H1 (cell line): ENCODE measurements at regions not wholly inside any gene's neighbourhood (a gene's known extent, or its start where the extent isn't known, plus 50 kb on each side); places are given as distances from the start of the nearest gene placed in this dataset.

Source experiments
- BRCA1 ChIP-seq: IDR thresholded peaks from 2 replicates; pipeline ENCODE4 v1.6.1; 2012; ENCODE audit warnings: low read depth, low read length, improper control_type of control experiment
- CTCF ChIP-seq, 3 experiments: IDR thresholded peaks; 1 replicate in 2 of 3; 2 replicates in 1 of 3; pipeline versions ENCODE4 v1.5.1 to v1.6.1; 2011; ENCODE audit warnings: low read length in 3 of 3, mild to moderate bottlenecking in 3 of 3, inconsistent platforms in 2 of 3, low read depth in 1 of 3, moderate library complexity in 1 of 3; ENCODE audit not compliant: insufficient read depth in 1 of 3; ENCODE audit errors: control extremely low read depth in 1 of 3
- EZH2 ChIP-seq: fragments of 200-600 bp; sonication (generic); IDR thresholded peaks from 2 replicates; pipeline ENCODE4 v1.7.1; 2012; ENCODE audit warnings: low read depth, mild to moderate bottlenecking, moderate library complexity, low read length, inconsistent platforms; ENCODE audit not compliant: severe bottlenecking
- HDAC2 ChIP-seq, 2 experiments: fragments of 300-600 bp in 1 of 2; sonication (generic) in 1 of 2; IDR thresholded peaks; 2 replicates each; pipeline ENCODE4 v1.6.1; 2011 to 2012; ENCODE audit warnings: low read depth in 2 of 2, low read length in 2 of 2, mild to moderate bottlenecking in 2 of 2, moderate library complexity in 2 of 2, borderline replicate concordance in 1 of 2, inconsistent platforms in 1 of 2
- NANOG ChIP-seq: IDR thresholded peaks from 2 replicates; pipeline ENCODE4 v1.6.1; 2011; ENCODE audit warnings: low read length, low read depth, mild to moderate bottlenecking, inconsistent platforms; ENCODE audit not compliant: insufficient read depth, poor library complexity, severe bottlenecking
- POLR2AphosphoS5 ChIP-seq: IDR thresholded peaks from 2 replicates; pipeline ENCODE4 v1.6.1; 2011; ENCODE audit warnings: low read depth, low read length
- SIX5 ChIP-seq: IDR thresholded peaks from 2 replicates; pipeline ENCODE4 v1.6.1; 2011; ENCODE audit warnings: mild to moderate bottlenecking, low read depth, low read length
- SRF ChIP-seq: IDR thresholded peaks from 2 replicates; pipeline ENCODE4 v1.6.1; 2011; ENCODE audit warnings: mild to moderate bottlenecking, low read depth, low read length, moderate library complexity
- YY1 ChIP-seq: IDR thresholded peaks from 2 replicates; pipeline ENCODE4 v1.6.1; 2011; ENCODE audit warnings: low read depth, mild to moderate bottlenecking, low read length

- TF ChIP-seq SIX5 = no peak
- TF ChIP-seq POLR2AphosphoS5 = no peak
- no peak for TF ChIP-seq CTCF (IDR thresholded peaks at IDR 0.05; ENCODE audit: control extremely low read depth in 1 of 3, insufficient read depth in 1 of 3, low read depth in 1 of 3, low read length in 3 of 3)
- no peak for TF ChIP-seq NANOG
- TF ChIP-seq HDAC2 (IDR thresholded peaks at IDR 0.05; ENCODE audit: borderline replicate concordance in 1 of 2, low read depth in 2 of 2, low read length in 2 of 2) = no peak
- no peak for TF ChIP-seq EZH2
- no peak for TF ChIP-seq BRCA1
- TF ChIP-seq SRF = no peak
- TF ChIP-seq YY1 = no peak
Measured at GRCh38 chr6:87905101-87905641, 142.5 kb upstream of the SPACA1 start.
